T-helper 1 cell treated with Interleukin-12 subunit alpha and Interleukin-12 subunit beta and Interleukin-4 antibody, amounts not matched to agents 30 ng/mL and 1 ng/mL, for 36 hours (primary cell): ENCODE measurements at regions not wholly inside any gene's neighbourhood (a gene's known extent, or its start where the extent isn't known, plus 50 kb on each side); places are given as distances from the start of the nearest gene placed in this dataset.

Experiments
- intact Hi-C: fragments of 100-400 bp; cut with micrococcal nuclease; formaldehyde crosslinking; loops from one replicate; pipeline ENCODE4 v1.15.1; 2024

- intact Hi-C loops, result no loop called here
Observed at GRCh38 chr1:177790566-177790965, 179.3 kb downstream of the SEC16B start.

GRCh38 chr1:177789956-177790355, 179.9 kb downstream of the SEC16B start:
- intact Hi-C loops, result no loop called here

DNA sequence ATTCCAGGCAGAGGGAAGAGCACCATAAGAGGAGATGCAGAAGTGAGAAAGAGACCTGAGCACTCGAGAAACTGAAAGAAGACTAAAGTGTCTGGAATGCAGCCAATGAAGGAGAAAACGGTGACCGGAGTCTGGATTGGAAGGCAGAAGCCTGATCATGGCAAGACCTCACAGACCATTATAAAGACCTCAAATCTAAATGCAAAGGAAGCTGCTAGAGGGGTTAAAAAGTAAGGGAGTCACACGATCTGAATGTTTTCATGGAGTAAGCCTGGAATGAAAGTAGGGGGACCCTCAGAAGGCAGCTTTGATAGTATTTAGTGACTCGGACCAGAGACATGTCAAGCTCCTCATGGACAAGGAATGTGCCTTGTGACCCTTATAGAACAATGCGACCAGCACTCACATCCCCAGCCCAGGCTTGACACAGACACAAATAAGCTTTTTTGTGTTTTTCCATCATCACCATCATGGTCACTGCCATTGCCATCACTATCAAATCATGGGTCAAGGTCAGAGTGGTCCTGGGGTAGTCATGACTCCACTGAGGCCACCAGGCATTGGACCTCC, 183.6 kb downstream of the SEC16B start:
- intact Hi-C loops, result no loop called here

GRCh38 chr1:177784936-177785335, 184.9 kb downstream of the SEC16B start:
- intact Hi-C loops, result loop anchor here (5.0 kb wide), 1 partner anchor 888 kb away; no protein-coding TSS in a partner anchor

DNA sequence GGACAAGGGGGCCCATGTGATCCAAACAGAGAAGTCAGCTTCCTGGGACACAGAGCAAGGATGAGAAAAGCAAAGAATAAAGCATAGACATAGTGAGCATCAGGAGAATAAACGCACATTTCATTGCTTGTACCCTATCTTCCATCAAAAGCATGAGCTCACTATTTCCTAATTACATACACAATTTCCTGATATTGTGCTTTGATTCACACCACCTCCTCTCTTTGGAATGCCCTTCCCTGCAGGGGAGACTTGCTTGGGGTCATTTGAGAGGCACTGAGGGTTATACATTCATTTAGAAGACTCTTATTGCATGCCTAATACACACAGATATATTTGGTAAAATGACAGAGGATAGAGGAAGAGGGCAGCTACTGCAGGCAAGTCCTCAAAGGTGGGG, 185.4 kb downstream of the SEC16B start:
- intact Hi-C loops, result loop anchor here (5.0 kb wide), 1 partner anchor 887 kb away; no protein-coding TSS in a partner anchor

GRCh38 chr1:177783051-177783450, 186.8 kb downstream of the SEC16B start:
- intact Hi-C loops, result loop anchor here (5.0 kb wide), 1 partner anchor 886 kb away; no protein-coding TSS in a partner anchor

- intact Hi-C loops, result loop anchor here (5.0 kb wide), 1 partner anchor 883 kb away; no protein-coding TSS in a partner anchor
Observed at GRCh38 chr1:177780096-177780700, 189.7 kb downstream of the SEC16B start.

DNA sequence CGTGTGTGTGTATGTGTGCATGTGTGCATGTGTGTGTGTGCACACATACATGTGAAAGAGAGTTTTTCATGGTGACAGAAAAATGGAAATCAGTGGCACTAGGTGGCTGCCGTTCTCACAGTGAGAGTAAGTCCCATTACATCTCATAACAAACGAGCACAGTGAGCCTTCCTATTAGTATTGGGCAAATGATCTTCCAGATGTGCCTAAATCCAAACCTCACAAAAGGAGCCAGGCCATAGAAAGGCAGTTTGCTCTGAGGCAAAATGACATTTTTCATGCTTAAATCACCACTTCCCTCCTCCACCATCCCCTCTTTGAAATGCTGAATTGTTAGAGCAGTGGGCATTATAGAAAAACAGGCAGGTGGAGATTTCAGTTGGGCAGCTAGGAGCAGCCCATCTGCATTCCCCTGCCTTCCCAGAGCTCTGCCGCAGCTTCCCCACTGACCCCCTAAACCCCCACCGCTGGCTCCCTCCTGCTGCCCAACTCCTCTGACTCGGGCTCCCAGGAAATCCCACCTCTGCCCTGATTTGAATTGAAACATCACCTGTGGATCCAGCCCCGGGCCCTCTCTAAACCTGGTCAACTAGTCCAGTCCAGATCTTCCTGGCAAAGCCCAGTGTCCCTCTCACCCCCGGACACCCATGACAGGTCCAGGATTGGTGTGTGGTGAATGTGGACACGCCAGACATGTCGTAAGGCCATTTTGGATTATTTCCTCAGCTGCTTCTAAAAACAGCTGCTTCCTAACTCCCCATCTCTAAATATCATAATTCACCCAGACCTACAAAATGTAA, 190.5 kb downstream of the SEC16B start:
- intact Hi-C loops, result no loop called here

DNA sequence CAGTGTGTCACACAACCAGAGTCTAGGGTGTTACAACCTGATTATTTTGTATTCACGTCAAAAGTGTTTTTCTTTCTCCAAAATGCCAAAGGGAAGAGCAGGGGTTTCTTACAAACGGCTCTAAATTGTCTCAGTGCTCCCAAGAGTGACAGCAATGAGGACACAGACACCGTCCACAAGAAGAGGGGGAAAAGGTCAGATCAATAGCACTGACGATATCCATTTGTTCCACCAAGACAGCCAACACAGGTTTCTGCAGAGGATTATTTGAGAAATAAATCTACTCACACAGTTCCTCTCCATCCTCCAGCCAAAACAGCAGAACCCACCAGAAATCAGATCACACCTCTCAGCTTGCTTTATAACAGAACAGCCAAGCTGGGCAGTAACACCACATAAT, 193.9 kb downstream of the SEC16B start:
- intact Hi-C loops, result no loop called here

GRCh38 chr1:177772386-177772960, 197.4 kb downstream of the SEC16B start:
- intact Hi-C loops, result no loop called here

DNA sequence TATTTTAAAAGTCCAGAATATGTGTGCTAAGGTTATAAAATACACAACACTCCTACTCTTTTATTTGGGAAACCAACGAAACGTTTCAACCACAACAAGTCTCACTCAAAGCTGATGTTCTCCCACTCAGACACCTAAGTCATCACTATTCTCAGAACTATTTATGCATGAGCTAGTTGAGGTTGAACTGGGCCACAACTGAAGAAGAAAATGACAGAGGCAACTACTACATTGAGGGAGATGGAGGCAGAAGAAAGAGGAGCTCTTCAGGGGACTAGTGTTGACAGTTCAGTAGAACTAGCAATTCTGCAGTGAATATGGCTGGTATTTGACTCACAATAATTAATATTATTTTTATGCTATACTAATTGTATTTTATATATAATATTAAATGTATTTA, 198.2 kb downstream of the SEC16B start:
- intact Hi-C loops, result no loop called here

DNA sequence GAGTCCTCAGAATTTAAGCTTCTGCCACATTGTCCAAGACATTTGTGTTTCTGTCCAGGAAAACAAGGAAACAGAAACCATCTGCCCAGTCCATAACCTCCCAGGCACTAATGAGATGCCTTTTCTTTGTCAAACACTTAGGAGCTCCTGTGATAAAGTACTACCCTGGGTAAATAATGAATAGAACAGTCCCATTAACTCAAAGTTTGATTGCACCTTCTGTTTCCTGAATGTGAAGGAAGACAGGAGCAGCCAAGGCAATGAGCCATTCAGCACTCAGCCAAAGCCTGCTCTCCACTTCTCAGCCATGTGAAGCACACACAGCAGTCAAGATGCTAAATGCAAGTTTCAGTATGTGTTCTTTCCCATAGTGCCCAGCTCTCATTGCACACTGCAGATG, 199.8 kb downstream of the SEC16B start:
- intact Hi-C loops, result no loop called here

- intact Hi-C loops, result no loop called here
Observed at GRCh38 chr1:177755851-177756560, 213.9 kb downstream of the SEC16B start.

DNA sequence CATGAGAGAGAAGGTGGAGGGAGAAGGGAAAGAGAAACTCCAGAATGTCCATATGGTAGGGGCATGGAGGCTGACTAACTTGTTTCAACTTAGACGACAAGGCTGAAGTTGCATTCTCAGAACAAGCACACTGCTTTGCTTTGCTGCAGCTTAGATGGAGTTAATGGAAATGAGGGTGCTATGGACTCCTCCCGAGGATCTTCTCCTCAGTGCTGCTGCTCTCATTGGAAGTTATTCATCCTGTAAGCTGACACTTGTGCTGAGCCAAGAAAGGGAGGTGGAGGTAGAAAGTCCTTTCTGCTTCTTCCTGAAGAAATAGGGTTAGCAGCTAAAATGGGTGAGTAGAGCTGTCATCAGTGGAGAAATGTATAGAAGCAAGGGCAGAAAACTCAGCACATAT, 215.3 kb downstream of the SEC16B start:
- intact Hi-C loops, result no loop called here

DNA sequence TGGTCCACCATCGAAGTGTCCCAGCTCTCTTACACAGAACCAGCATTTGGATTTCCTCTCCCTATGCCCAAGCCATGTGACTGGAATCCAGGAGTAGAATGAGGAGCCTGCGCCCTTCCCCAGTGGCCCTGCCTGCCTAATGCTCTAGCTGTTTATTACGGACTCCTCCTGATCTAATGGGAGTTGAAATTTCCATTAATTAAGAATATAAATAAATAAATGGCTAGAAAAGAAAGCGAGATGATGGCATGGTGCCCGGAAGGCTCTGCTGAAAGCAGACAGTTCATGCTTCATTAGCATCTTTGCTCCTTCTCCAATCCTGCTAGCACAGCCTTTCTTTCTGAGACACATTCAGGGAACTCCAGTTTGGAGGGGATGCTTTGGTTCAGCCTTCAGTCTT, 216.2 kb downstream of the SEC16B start:
- intact Hi-C loops, result no loop called here

GRCh38 chr1:177748080-177748801, 221.6 kb downstream of the SEC16B start:
- intact Hi-C loops, result no loop called here

- intact Hi-C loops, result no loop called here
Observed at GRCh38 chr1:177746155-177746554, 223.7 kb downstream of the SEC16B start.

DNA sequence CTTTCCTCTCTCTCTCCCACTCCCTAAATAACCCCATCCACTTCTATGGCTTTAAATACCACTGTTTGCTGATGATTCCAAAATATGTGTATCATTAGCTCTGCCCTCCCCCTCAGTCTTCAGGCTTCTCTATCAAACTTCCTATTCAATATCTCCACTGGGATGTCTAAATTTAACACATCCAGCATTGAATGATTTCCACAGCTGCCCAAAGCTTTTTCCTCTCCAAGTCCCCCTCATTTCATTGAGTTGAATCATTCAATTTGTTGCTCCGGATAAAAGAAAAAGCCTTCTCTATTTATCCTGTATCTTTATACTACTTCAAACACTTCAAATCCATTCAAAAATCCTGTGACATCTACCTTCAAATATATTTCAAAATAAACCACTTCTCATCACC, 225.0 kb downstream of the SEC16B start:
- intact Hi-C loops, result no loop called here

- intact Hi-C loops, result no loop called here
Observed at GRCh38 chr1:177741476-177741875, 228.4 kb downstream of the SEC16B start.

- intact Hi-C loops, result no loop called here
Observed at GRCh38 chr1:177739780-177740179, 230.1 kb downstream of the SEC16B start.

- intact Hi-C loops, result no loop called here
Observed at GRCh38 chr1:177737456-177737855, 232.4 kb downstream of the SEC16B start.
